ENCODE measurements at regions not wholly inside any gene's neighbourhood (a gene's known extent, or its start where the extent isn't known, plus 50 kb on each side); places are given as distances from the start of the nearest gene placed in this dataset.
"Not testable (repeated sequence)": the region's sequence is repeated elsewhere in the genome, so short reads cannot be mapped to it uniquely, and the experiment has no call there.

- DNase-seq (ENCODE audit: extremely low read depth, low read depth), result no peak
- TF ChIP-seq CTCF (IDR thresholded peaks at IDR 0.05; ENCODE audit: low read depth, low read length), result peak; percentile 75
Measured at GRCh38 chr10:5283305-5284158, 81.2 kb upstream of the UCN3 start.

- peak; percentile 25 for DNase-seq (ENCODE audit: extremely low read depth, low read depth)
- TF ChIP-seq CTCF (IDR thresholded peaks at IDR 0.05; ENCODE audit: low read depth, low read length), result no peak
Measured at GRCh38 chr10:5284311-5285057, 80.3 kb upstream of the UCN3 start.

- no peak for DNase-seq (ENCODE audit: extremely low read depth, low read depth)
- TF ChIP-seq CTCF (IDR thresholded peaks at IDR 0.05; ENCODE audit: low read depth, low read length), result no peak
Measured at GRCh38 chr10:5285186-5285585, 79.6 kb upstream of the UCN3 start.

- DNase-seq (ENCODE audit: extremely low read depth, low read depth), result no peak
- TF ChIP-seq CTCF (IDR thresholded peaks at IDR 0.05; ENCODE audit: low read depth, low read length), result no peak
Measured at GRCh38 chr10:5288359-5288758, 76.4 kb upstream of the UCN3 start.

GRCh38 chr10:5289228-5289627 is 75.5 kb upstream of the UCN3 start:
- DNase-seq (ENCODE audit: extremely low read depth, low read depth), result not testable (repeated sequence)

GRCh38 chr10:5291501-5292195 is 73.1 kb upstream of the UCN3 start:
- TF ChIP-seq CTCF (IDR thresholded peaks at IDR 0.05; ENCODE audit: low read depth, low read length), result no peak
- peak; percentile 56 for DNase-seq (ENCODE audit: extremely low read depth, low read depth)

- no peak for DNase-seq (ENCODE audit: extremely low read depth, low read depth)
- TF ChIP-seq CTCF (IDR thresholded peaks at IDR 0.05; ENCODE audit: low read depth, low read length), result no peak
Measured at GRCh38 chr10:5292196-5292735, 72.5 kb upstream of the UCN3 start.

GRCh38 chr10:5292970-5293369 is 71.8 kb upstream of the UCN3 start:
- DNase-seq (ENCODE audit: extremely low read depth, low read depth), result not testable (repeated sequence)

Measured in AG09319 (cell line).